ENCODE measurements at regions not wholly inside any gene's neighbourhood (a gene's known extent, or its start where the extent isn't known, plus 50 kb on each side); places are given as distances from the start of the nearest gene placed in this dataset.
A peak's percentile ranks its signal among the peaks of the same experiment; 100 is the strongest.

- H3K27ac ChIP-seq, result no peak overlapping the region
- DNase-seq, result no peak
- no peaks in the 10 kb centered on the region for H3K4me1 ChIP-seq
- H3K36me3 ChIP-seq, result no peaks in the 10 kb centered on the region
- no peak overlapping the region for H3K4me3 ChIP-seq
- H3K9me3 ChIP-seq (replicated peaks), result no peaks in the 10 kb centered on the region
- no peaks in the 10 kb centered on the region for H3K27me3 ChIP-seq
Measured at GRCh38 chr4:163582703-163583102, 88.2 kb downstream of the TMA16 start.

- H3K27me3 ChIP-seq, result no peaks in the 10 kb centered on the region
- H3K27ac ChIP-seq, result no peak overlapping the region
- no peaks in the 10 kb centered on the region for H3K4me1 ChIP-seq
- peak in 1 of 2 experiments; percentile 16 for DNase-seq
- no peaks in the 10 kb centered on the region for H3K36me3 ChIP-seq
- H3K4me3 ChIP-seq, result no peak overlapping the region
- no peaks in the 10 kb centered on the region for H3K9me3 ChIP-seq (replicated peaks)
Measured at GRCh38 chr4:163587867-163588266, 93.4 kb downstream of the TMA16 start.

- Histone ChIP-seq H3K36me3 (no peaks in the 10 kb centered on the region), H3K9me3 (replicated peaks) (no peaks in the 10 kb centered on the region), H3K4me3 (no peak overlapping the region), H3K27me3 (no peaks in the 10 kb centered on the region), H3K27ac (no peak overlapping the region), H3K4me1 (no peaks in the 10 kb centered on the region)
- DNase-seq, result no peak
Measured at GRCh38 chr4:163588532-163588931, 94.0 kb downstream of the TMA16 start.

- no peak overlapping the region for H3K27ac ChIP-seq
- no peaks in the 10 kb centered on the region for H3K36me3 ChIP-seq
- H3K27me3 ChIP-seq, result no peaks in the 10 kb centered on the region
- H3K9me3 ChIP-seq (replicated peaks), result no peaks in the 10 kb centered on the region
- H3K4me1 ChIP-seq, result no peaks in the 10 kb centered on the region
- DNase-seq, result no peak
- H3K4me3 ChIP-seq, result no peak overlapping the region
Measured at GRCh38 chr4:163590103-163590502, 95.6 kb downstream of the TMA16 start.

- Histone ChIP-seq H3K4me1 (no peaks in the 10 kb centered on the region), H3K4me3 (no peak overlapping the region), H3K36me3 (no peaks in the 10 kb centered on the region), H3K27me3 (no peaks in the 10 kb centered on the region), H3K27ac (no peak overlapping the region), H3K9me3 (replicated peaks) (no peaks in the 10 kb centered on the region)
- no peak for DNase-seq
Measured at GRCh38 chr4:163590619-163591264, 96.3 kb downstream of the TMA16 start.

GRCh38 chr4:163591614-163592020, 97.1 kb downstream of the TMA16 start:
- DNase-seq, result no peak
- Histone ChIP-seq H3K27me3 (no peaks in the 10 kb centered on the region), H3K9me3 (replicated peaks) (no peaks in the 10 kb centered on the region), H3K27ac (no peak overlapping the region), H3K36me3 (no peaks in the 10 kb centered on the region), H3K4me3 (no peak overlapping the region), H3K4me1 (no peaks in the 10 kb centered on the region)

- peak in 1 of 2 experiments; percentile 10 for DNase-seq
- no peaks in the 10 kb centered on the region for H3K9me3 ChIP-seq (replicated peaks)
- no peaks in the 10 kb centered on the region for H3K27me3 ChIP-seq
- no peaks in the 10 kb centered on the region for H3K4me1 ChIP-seq
- no peaks in the 10 kb centered on the region for H3K36me3 ChIP-seq
- no peak overlapping the region for H3K27ac ChIP-seq
- no peak overlapping the region for H3K4me3 ChIP-seq
Measured at GRCh38 chr4:163592212-163592611, 97.7 kb downstream of the TMA16 start.

- DNase-seq, result no peak
- no peaks in the 10 kb centered on the region for H3K9me3 ChIP-seq (replicated peaks)
- H3K27me3 ChIP-seq, result no peaks in the 10 kb centered on the region
- H3K36me3 ChIP-seq, result no peaks in the 10 kb centered on the region
- no peak overlapping the region for H3K4me3 ChIP-seq
- H3K4me1 ChIP-seq, result no peaks in the 10 kb centered on the region
- H3K27ac ChIP-seq, result no peak overlapping the region
Measured at GRCh38 chr4:163595580-163595979, 101.1 kb downstream of the TMA16 start.

- H3K4me3 ChIP-seq, result no peak overlapping the region
Measured at GRCh38 chr4:163598028-163598427, 103.5 kb downstream of the TMA16 start.

GRCh38 chr4:163598489-163598888, 104.0 kb downstream of the TMA16 start:
- Histone ChIP-seq H3K36me3 (no peaks in the 10 kb centered on the region), H3K4me1 (no peaks in the 10 kb centered on the region), H3K4me3 (no peak overlapping the region), H3K27me3 (no peaks in the 10 kb centered on the region), H3K27ac (no peak overlapping the region), H3K9me3 (replicated peaks) (no peaks in the 10 kb centered on the region)
- no peak for DNase-seq

More at GRCh38 chr4:163598028-163598427, 103.5 kb downstream of the TMA16 start:
- no peak for DNase-seq
- no peaks in the 10 kb centered on the region for H3K9me3 ChIP-seq (replicated peaks)
- no peaks in the 10 kb centered on the region for H3K36me3 ChIP-seq
- no peaks in the 10 kb centered on the region for H3K27me3 ChIP-seq
- H3K4me1 ChIP-seq, result no peaks in the 10 kb centered on the region
- no peak overlapping the region for H3K27ac ChIP-seq

GRCh38 chr4:163600727-163601126, 106.2 kb downstream of the TMA16 start:
- Histone ChIP-seq H3K27me3 (no peaks in the 10 kb centered on the region), H3K4me3 (no peak overlapping the region), H3K36me3 (no peaks in the 10 kb centered on the region), H3K4me1 (no peaks in the 10 kb centered on the region), H3K27ac (no peak overlapping the region), H3K9me3 (replicated peaks) (no peaks in the 10 kb centered on the region)
- DNase-seq, result no peak

- DNase-seq, result no peak
- no peaks in the 10 kb centered on the region for H3K9me3 ChIP-seq (replicated peaks)
- no peaks in the 10 kb centered on the region for H3K27me3 ChIP-seq
- no peak overlapping the region for H3K27ac ChIP-seq
- no peaks in the 10 kb centered on the region for H3K36me3 ChIP-seq
- no peak overlapping the region for H3K4me3 ChIP-seq
- no peaks in the 10 kb centered on the region for H3K4me1 ChIP-seq
Measured at GRCh38 chr4:163603257-163603656, 108.8 kb downstream of the TMA16 start.

GRCh38 chr4:163606896-163607691, 112.6 kb downstream of the TMA16 start:
- Histone ChIP-seq H3K4me1 (no peaks in the 10 kb centered on the region), H3K27ac (no peak overlapping the region), H3K9me3 (replicated peaks) (no peaks in the 10 kb centered on the region), H3K36me3 (no peaks in the 10 kb centered on the region), H3K4me3 (no peak overlapping the region), H3K27me3 (no peaks in the 10 kb centered on the region)
- DNase-seq, result no peak

- Histone ChIP-seq H3K4me3 (no peak overlapping the region), H3K36me3 (no peaks in the 10 kb centered on the region), H3K27me3 (no peaks in the 10 kb centered on the region), H3K27ac (no peak overlapping the region), H3K4me1 (no peaks in the 10 kb centered on the region), H3K9me3 (replicated peaks) (no peaks in the 10 kb centered on the region)
- no peak for DNase-seq
Measured at GRCh38 chr4:163609019-163609418, 114.5 kb downstream of the TMA16 start.

- no peak for DNase-seq
- H3K4me3 ChIP-seq, result no peak overlapping the region
Measured at GRCh38 chr4:163610648-163611047, 116.2 kb downstream of the TMA16 start.

GRCh38 chr4:163611182-163611581, 116.7 kb downstream of the TMA16 start:
- H3K4me3 ChIP-seq, result no peak overlapping the region
- no peak overlapping the region for H3K27ac ChIP-seq
- H3K36me3 ChIP-seq, result no peaks in the 10 kb centered on the region
- H3K9me3 ChIP-seq (replicated peaks), result no peaks in the 10 kb centered on the region
- no peaks in the 10 kb centered on the region for H3K27me3 ChIP-seq
- no peaks in the 10 kb centered on the region for H3K4me1 ChIP-seq
- DNase-seq, result no peak

More at GRCh38 chr4:163610648-163611047, 116.2 kb downstream of the TMA16 start:
- Histone ChIP-seq H3K27me3 (no peaks in the 10 kb centered on the region), H3K27ac (no peak overlapping the region), H3K9me3 (replicated peaks) (no peaks in the 10 kb centered on the region), H3K4me1 (no peaks in the 10 kb centered on the region), H3K36me3 (no peaks in the 10 kb centered on the region)
